ENCODE measurements at regions not wholly inside any gene's neighbourhood (a gene's known extent, or its start where the extent isn't known, plus 50 kb on each side); places are given as distances from the start of the nearest gene placed in this dataset.
A peak's percentile ranks its signal among the peaks of the same experiment; 100 is the strongest.

- BruUV-seq (replicated peaks) = no TSS peak
- H3K4me2 ChIP-seq (ENCODE audit: low read length) = no peak overlapping the region
- H3K9me3 ChIP-seq (ENCODE audit: low read length) = no peaks in the 10 kb centered on the region
- H3K4me1 ChIP-seq (ENCODE audit: insufficient read depth, low read length) = no peaks in the 10 kb centered on the region
- H3K4me3 ChIP-seq (ENCODE audit: low read length) = no peak overlapping the region
- CTCF ChIA-PET = no interaction called here
- no peaks in the 10 kb centered on the region for H3F3A ChIP-seq (ENCODE audit: low read length, unreplicated experiment)
- H3K9me2 ChIP-seq (replicated peaks; ENCODE audit: low read length) = 0 out of 2 replicates have a peak, but pooled peaks cover 3% of the 10 kb centered on the region
- H3K36me3 ChIP-seq (ENCODE audit: low read depth, low read length) = no peaks in the 10 kb centered on the region
- POLR2A ChIA-PET (ENCODE audit: unreplicated experiment) = no interaction called here
- intact Hi-C loops (cut with micrococcal nuclease) = no loop called here
- no peaks in the 10 kb centered on the region for H4K20me1 ChIP-seq (ENCODE audit: low read length)
- H2AFZ ChIP-seq (ENCODE audit: low read length) = no peak overlapping the region
- H3K27ac ChIP-seq (ENCODE audit: low read length) = no peak overlapping the region
- DNase-seq (no peak), ATAC-seq (no peak)
- H3K79me2 ChIP-seq (ENCODE audit: low read length) = no peaks in the 10 kb centered on the region
- no peak overlapping the region for H3K9ac ChIP-seq (ENCODE audit: low read length)
- no peak for TF ChIP-seq EZH2 (IDR thresholded peaks at IDR 0.05; ENCODE audit: low read length, unreplicated experiment)
- TF ChIP-seq CTCF (conservative IDR thresholded peaks at IDR 0.05; ENCODE audit: low read depth, low read length) = no peak
- TF ChIP-seq EZH2phosphoT487 (IDR thresholded peaks at IDR 0.05; ENCODE audit: borderline replicate concordance, low read length) = no peak
- no peaks in the 10 kb centered on the region for H3K27me3 ChIP-seq (ENCODE audit: low read length)
These were observed 837.6 kb upstream of the DPPA4 start for GRCh38 chr3:110174908-110175307.

- H3K36me3 ChIP-seq (ENCODE audit: low read depth, low read length) = no peaks in the 10 kb centered on the region
- ATAC-seq (no peak), DNase-seq (no peak)
- no TSS peak for BruUV-seq (replicated peaks)
- H3K9me2 ChIP-seq (replicated peaks; ENCODE audit: low read length) = 0 out of 2 replicates have a peak, but pooled peaks cover 3% of the 10 kb centered on the region
- H3K9ac ChIP-seq (ENCODE audit: low read length) = no peak overlapping the region
- intact Hi-C loops (cut with micrococcal nuclease) = no loop called here
- H3F3A ChIP-seq (ENCODE audit: low read length, unreplicated experiment) = no peaks in the 10 kb centered on the region
- no peaks in the 10 kb centered on the region for H3K27me3 ChIP-seq (ENCODE audit: low read length)
- no peaks in the 10 kb centered on the region for H3K9me3 ChIP-seq (ENCODE audit: low read length)
- ChIA-PET CTCF (no interaction called here), POLR2A (ENCODE audit: unreplicated experiment) (no interaction called here)
- no peak overlapping the region for H3K4me3 ChIP-seq (ENCODE audit: low read length)
- H3K4me1 ChIP-seq (ENCODE audit: insufficient read depth, low read length) = no peaks in the 10 kb centered on the region
- no peak for TF ChIP-seq EZH2 (IDR thresholded peaks at IDR 0.05; ENCODE audit: low read length, unreplicated experiment)
- TF ChIP-seq CTCF (conservative IDR thresholded peaks at IDR 0.05; ENCODE audit: low read depth, low read length) = no peak
- TF ChIP-seq EZH2phosphoT487 (IDR thresholded peaks at IDR 0.05; ENCODE audit: borderline replicate concordance, low read length) = no peak
- no peaks in the 10 kb centered on the region for H3K79me2 ChIP-seq (ENCODE audit: low read length)
- H3K27ac ChIP-seq (ENCODE audit: low read length) = no peak overlapping the region
- no peaks in the 10 kb centered on the region for H4K20me1 ChIP-seq (ENCODE audit: low read length)
- no peak overlapping the region for H2AFZ ChIP-seq (ENCODE audit: low read length)
- no peak overlapping the region for H3K4me2 ChIP-seq (ENCODE audit: low read length)
These were observed 841.6 kb upstream of the DPPA4 start for GRCh38 chr3:110178965-110179364.

DNA sequence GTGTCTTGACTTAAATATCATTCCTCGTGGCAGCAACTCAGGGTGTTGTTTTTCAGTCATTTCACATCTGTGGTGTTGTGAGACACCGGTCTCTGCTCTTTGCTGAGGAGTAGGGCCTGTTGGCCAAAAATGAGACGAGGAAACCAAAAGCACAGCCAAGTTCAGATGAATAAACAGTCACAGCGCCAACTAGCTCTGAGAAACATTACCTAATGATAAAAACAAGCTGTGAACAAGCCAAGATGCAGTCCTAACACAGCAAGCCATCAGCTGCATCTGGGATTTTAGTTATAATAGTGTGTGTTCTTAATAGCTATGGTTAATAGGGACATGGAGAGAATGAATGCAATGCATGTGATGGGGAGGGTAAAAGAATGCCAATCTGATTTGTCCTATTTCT, 843.4 kb upstream of the DPPA4 start:
- Histone ChIP-seq H3K27ac (ENCODE audit: low read length) (no peak overlapping the region), H3K4me3 (ENCODE audit: low read length) (no peak overlapping the region), H2AFZ (ENCODE audit: low read length) (no peak overlapping the region), H3K79me2 (ENCODE audit: low read length) (no peaks in the 10 kb centered on the region), H3K9me2 (replicated peaks; ENCODE audit: low read length) (0 out of 2 replicates have a peak, but pooled peaks cover under 1% of the 10 kb centered on the region), H3K27me3 (ENCODE audit: low read length) (no peaks in the 10 kb centered on the region), H3K4me1 (ENCODE audit: insufficient read depth, low read length) (no peaks in the 10 kb centered on the region), H4K20me1 (ENCODE audit: low read length) (no peaks in the 10 kb centered on the region), H3K36me3 (ENCODE audit: low read depth, low read length) (no peaks in the 10 kb centered on the region), H3K9ac (ENCODE audit: low read length) (no peak overlapping the region), H3K9me3 (ENCODE audit: low read length) (no peaks in the 10 kb centered on the region), H3K4me2 (ENCODE audit: low read length) (no peak overlapping the region), H3F3A (ENCODE audit: low read length, unreplicated experiment) (no peaks in the 10 kb centered on the region)
- DNase-seq = no peak
- no peak for ATAC-seq
- CTCF ChIA-PET = interaction anchor here (0.7 kb wide), 1 partner anchor 68 kb away, joined by 4 read pairs; no protein-coding TSS in a partner anchor
- BruUV-seq (replicated peaks) = no TSS peak
- POLR2A ChIA-PET (ENCODE audit: unreplicated experiment) = no interaction called here
- intact Hi-C loops (cut with micrococcal nuclease) = no loop called here
- TF ChIP-seq EZH2phosphoT487 (IDR thresholded peaks at IDR 0.05; ENCODE audit: borderline replicate concordance, low read length) (no peak), EZH2 (IDR thresholded peaks at IDR 0.05; ENCODE audit: low read length, unreplicated experiment) (no peak), CTCF (conservative IDR thresholded peaks at IDR 0.05; ENCODE audit: low read depth, low read length) (peak; percentile 22; the same call in 1 of the 2 replicates)

Measured in PC-3 (cell line).